NB4 (cell line): ENCODE measurements at regions not wholly inside any gene's neighbourhood (a gene's known extent, or its start where the extent isn't known, plus 50 kb on each side); places are given as distances from the start of the nearest gene placed in this dataset.

ENCODE experiments used
- CTCF ChIP-seq: IDR thresholded peaks from one replicate; pipeline ENCODE4 v1.5.1; 2012; ENCODE audit warnings: low read depth, low read length
- POLR2A ChIP-seq: IDR thresholded peaks from 2 replicates; pipeline ENCODE4 v1.6.1; 2011; ENCODE audit warnings: mild to moderate bottlenecking; ENCODE audit not compliant: insufficient read length; ENCODE audit errors: extremely low read depth

- TF ChIP-seq CTCF (no peak), POLR2A (no peak)
Measured at GRCh38 chr18:21930177-21930576, 189.6 kb downstream of the MIB1 start.
